Loucy (cell line): ENCODE measurements at regions not wholly inside any gene's neighbourhood (a gene's known extent, or its start where the extent isn't known, plus 50 kb on each side); places are given as distances from the start of the nearest gene placed in this dataset.

Experiments
- EZH2phosphoT487 ChIP-seq: fragments of 200-600 bp; IDR thresholded peaks from 2 replicates; pipeline ENCODE4 v1.6.1; 2018; ENCODE audit warnings: antibody characterized with exemption, mild to moderate bottlenecking, moderate library complexity, borderline replicate concordance
- TF ChIP-seq, protein P1 (sequence below): fragments of 200-600 bp; sonication (generic); conservative IDR thresholded peaks from 2 replicates; pipeline ENCODE4 v1.5.1; 2014; ENCODE audit warnings: mild to moderate bottlenecking, antibody characterized with exemption, low read length

DNA sequence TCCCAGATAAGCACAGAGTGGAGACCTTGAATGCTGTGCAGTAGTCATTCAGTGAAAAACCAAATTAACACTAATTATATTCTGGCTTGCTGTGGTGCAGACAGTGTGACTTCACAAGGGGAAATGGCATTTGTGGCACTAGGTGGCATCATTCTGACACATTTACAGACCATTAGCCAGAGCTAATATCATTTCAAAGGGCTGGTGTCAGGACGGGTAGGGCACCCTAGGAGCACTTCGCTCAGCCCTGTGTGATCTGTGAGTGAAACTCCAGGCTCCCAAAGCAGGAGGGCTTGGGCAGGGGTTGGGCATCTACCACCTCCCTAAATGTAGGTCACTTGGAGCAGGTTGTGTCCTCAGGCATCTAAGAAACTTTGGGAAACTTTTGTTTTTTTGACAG lies 555.8 kb downstream of the PKHD1 start:
- TF ChIP-seq, protein P1, sequence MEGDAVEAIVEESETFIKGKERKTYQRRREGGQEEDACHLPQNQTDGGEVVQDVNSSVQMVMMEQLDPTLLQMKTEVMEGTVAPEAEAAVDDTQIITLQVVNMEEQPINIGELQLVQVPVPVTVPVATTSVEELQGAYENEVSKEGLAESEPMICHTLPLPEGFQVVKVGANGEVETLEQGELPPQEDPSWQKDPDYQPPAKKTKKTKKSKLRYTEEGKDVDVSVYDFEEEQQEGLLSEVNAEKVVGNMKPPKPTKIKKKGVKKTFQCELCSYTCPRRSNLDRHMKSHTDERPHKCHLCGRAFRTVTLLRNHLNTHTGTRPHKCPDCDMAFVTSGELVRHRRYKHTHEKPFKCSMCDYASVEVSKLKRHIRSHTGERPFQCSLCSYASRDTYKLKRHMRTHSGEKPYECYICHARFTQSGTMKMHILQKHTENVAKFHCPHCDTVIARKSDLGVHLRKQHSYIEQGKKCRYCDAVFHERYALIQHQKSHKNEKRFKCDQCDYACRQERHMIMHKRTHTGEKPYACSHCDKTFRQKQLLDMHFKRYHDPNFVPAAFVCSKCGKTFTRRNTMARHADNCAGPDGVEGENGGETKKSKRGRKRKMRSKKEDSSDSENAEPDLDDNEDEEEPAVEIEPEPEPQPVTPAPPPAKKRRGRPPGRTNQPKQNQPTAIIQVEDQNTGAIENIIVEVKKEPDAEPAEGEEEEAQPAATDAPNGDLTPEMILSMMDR: peak; percentile 46
- TF ChIP-seq EZH2phosphoT487: no peak
